HG03139 (cell line): ENCODE measurements at regions not wholly inside any gene's neighbourhood (a gene's known extent, or its start where the extent isn't known, plus 50 kb on each side); places are given as distances from the start of the nearest gene placed in this dataset.

ENCODE experiments used
- ATAC-seq: cut with Tn5 transposase; IDR thresholded peaks from one replicate; pipeline ENCODE4 v1.9.1; 2021; ENCODE audit not compliant: unreplicated experiment

GRCh38 chr7:86914551-86914950 is 144.9 kb downstream of the ELAPOR2 start:
- no peak for ATAC-seq
